ENCODE measurements at regions not wholly inside any gene's neighbourhood (a gene's known extent, or its start where the extent isn't known, plus 50 kb on each side); places are given as distances from the start of the nearest gene placed in this dataset.

DNA sequence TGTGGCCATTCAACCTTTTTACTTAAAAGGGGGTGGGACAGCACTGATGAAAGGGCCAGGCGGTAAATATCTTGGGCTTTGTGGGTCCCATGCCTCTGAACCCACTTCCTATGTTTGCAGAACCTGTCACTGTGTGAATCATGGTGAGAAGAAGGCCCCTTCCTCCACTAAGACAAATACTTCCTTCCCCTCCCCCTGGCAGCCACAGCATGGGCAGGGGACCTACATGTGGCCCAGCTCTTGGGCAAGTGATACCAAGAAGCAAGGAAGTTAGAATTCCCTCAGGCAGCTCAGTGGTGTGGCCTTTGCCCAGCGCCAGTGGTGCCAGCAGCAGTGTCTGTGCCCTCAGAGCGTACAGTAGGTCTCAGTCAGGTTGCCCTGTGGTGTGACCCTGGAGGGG, 168.6 kb downstream of the TRIM33 start:
- in situ Hi-C loops (cut with HindIII; ENCODE audit: low pct_unique_long_range_greater_than_20kb, low sequenced_read_pairs), result no loop called here
- peak in 1 of 2 experiments; percentile 13 for DNase-seq (ENCODE audit: low read depth in 1 of 2, low spot score in 1 of 2)
- no peak for TF ChIP-seq JUND (IDR thresholded peaks at IDR 0.05; ENCODE audit: low read depth)

- in situ Hi-C loops (cut with HindIII; ENCODE audit: low pct_unique_long_range_greater_than_20kb, low sequenced_read_pairs), result no loop called here
- peak in 1 of 2 experiments; percentile 69 for DNase-seq (ENCODE audit: low read depth in 1 of 2, low spot score in 1 of 2)
Observed at GRCh38 chr1:114341856-114342255, 169.1 kb downstream of the TRIM33 start.

GRCh38 chr1:114341299-114341698, 169.7 kb downstream of the TRIM33 start:
- no peak for TF ChIP-seq JUND (IDR thresholded peaks at IDR 0.05; ENCODE audit: low read depth)
- DNase-seq (ENCODE audit: low read depth in 1 of 2, low spot score in 1 of 2), result no peak

More at GRCh38 chr1:114341856-114342255, 169.1 kb downstream of the TRIM33 start:
- TF ChIP-seq JUND (IDR thresholded peaks at IDR 0.05; ENCODE audit: low read depth), result no peak

GRCh38 chr1:114340892-114341291, 170.1 kb downstream of the TRIM33 start:
- no peak for TF ChIP-seq JUND (IDR thresholded peaks at IDR 0.05; ENCODE audit: low read depth)
- no peak for DNase-seq (ENCODE audit: low read depth in 1 of 2, low spot score in 1 of 2)
- in situ Hi-C loops (cut with HindIII; ENCODE audit: low pct_unique_long_range_greater_than_20kb, low sequenced_read_pairs), result no loop called here

More at GRCh38 chr1:114341299-114341698, 169.7 kb downstream of the TRIM33 start:
- in situ Hi-C loops (cut with HindIII; ENCODE audit: low pct_unique_long_range_greater_than_20kb, low sequenced_read_pairs), result no loop called here

GRCh38 chr1:114339379-114339778, 171.6 kb downstream of the TRIM33 start:
- in situ Hi-C loops (cut with HindIII; ENCODE audit: low pct_unique_long_range_greater_than_20kb, low sequenced_read_pairs), result no loop called here
- no peak for TF ChIP-seq JUND (IDR thresholded peaks at IDR 0.05; ENCODE audit: low read depth)
- no peak for DNase-seq (ENCODE audit: low read depth in 1 of 2, low spot score in 1 of 2)

- in situ Hi-C loops (cut with HindIII; ENCODE audit: low pct_unique_long_range_greater_than_20kb, low sequenced_read_pairs), result no loop called here
- no peak for DNase-seq (ENCODE audit: low read depth in 1 of 2, low spot score in 1 of 2)
- TF ChIP-seq JUND (IDR thresholded peaks at IDR 0.05; ENCODE audit: low read depth), result no peak
Observed at GRCh38 chr1:114338191-114338890, 172.7 kb downstream of the TRIM33 start.

GRCh38 chr1:114337417-114337816, 173.6 kb downstream of the TRIM33 start:
- TF ChIP-seq JUND (IDR thresholded peaks at IDR 0.05; ENCODE audit: low read depth), result no peak
- in situ Hi-C loops (cut with HindIII; ENCODE audit: low pct_unique_long_range_greater_than_20kb, low sequenced_read_pairs), result no loop called here
- DNase-seq (ENCODE audit: low read depth in 1 of 2, low spot score in 1 of 2), result no peak

DNA sequence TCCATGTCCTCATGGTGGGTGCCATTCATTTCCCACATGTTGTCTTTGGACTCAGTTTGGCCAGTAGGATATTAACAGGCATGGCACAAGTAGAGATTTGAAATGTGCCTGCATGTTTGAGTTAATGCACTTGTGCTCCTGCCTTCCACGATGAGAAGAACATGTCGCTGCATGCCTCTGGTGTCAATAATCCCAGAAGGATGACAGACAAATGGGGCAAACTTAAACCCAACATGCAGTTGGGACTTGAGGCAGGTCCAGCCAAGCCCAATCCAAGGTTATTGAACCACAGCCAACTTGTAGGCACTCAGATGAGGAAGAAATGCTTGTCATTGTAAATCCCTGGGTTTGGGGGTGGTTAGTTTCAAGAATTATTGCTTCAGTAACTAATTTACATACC, 174.6 kb downstream of the TRIM33 start:
- TF ChIP-seq JUND (IDR thresholded peaks at IDR 0.05; ENCODE audit: low read depth), result no peak
- DNase-seq (ENCODE audit: low read depth in 1 of 2, low spot score in 1 of 2), result no peak
- in situ Hi-C loops (cut with HindIII; ENCODE audit: low pct_unique_long_range_greater_than_20kb, low sequenced_read_pairs), result no loop called here

DNA sequence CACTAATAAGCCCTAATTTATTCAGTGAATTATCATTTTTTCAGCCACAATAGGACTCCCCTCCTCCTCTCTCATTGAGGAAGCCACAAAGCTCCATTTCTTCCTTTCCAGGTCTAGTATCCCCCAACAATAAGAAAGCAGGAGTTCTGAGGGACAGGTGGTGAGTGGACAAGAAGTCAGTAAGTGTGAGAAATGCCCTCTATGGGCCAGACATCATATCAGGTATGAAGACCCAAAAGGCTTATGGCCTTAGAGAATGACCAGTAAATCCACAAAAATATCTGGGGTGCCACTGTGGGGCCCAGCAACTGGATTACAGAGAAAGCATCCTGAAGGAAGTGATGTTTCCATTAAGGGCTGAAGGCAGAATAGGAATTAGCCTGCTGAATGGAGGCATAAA, 175.7 kb downstream of the TRIM33 start:
- no peak for TF ChIP-seq JUND (IDR thresholded peaks at IDR 0.05; ENCODE audit: low read depth)
- no peak for DNase-seq (ENCODE audit: low read depth in 1 of 2, low spot score in 1 of 2)
- in situ Hi-C loops (cut with HindIII; ENCODE audit: low pct_unique_long_range_greater_than_20kb, low sequenced_read_pairs), result no loop called here

DNA sequence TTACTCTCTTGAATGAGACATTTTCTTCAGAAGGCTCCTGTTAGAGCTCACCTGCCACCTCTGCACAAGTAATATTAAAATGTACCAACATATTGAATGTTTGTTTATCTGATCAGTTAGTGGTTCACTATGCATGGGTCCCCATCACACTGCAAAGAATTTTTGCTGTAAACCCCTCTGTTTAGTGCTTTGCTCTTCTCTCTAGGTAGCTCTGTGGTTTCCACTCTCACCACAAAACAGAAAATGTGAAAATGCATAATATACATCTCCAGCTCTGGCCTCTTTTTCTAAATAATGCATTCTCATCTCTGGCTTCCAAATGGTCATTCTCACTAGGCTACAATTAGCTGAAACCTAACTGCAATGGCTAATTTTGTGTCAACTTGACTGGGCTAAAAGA, 176.7 kb downstream of the TRIM33 start:
- in situ Hi-C loops (cut with HindIII; ENCODE audit: low pct_unique_long_range_greater_than_20kb, low sequenced_read_pairs), result no loop called here
- TF ChIP-seq JUND (IDR thresholded peaks at IDR 0.05; ENCODE audit: low read depth), result no peak
- DNase-seq (ENCODE audit: low read depth in 1 of 2, low spot score in 1 of 2), result no peak

DNA sequence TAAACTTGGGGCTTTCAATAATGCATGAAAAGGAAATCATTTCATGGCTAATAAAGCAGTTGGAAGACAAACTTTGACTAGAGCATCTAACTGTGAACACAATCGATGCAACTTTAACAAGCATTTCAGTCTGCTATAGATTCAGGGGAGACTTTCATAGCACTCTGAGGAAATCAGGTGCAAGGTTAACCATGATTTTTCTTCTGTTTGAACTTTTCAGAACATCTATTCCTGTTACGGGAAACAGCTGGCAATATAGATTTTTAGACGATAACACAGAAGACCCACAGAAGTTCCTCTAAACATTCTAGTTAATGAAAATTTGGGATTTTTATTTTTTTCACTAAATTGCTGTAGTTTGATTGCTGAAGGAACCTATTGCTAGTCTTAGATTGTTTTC, 177.3 kb downstream of the TRIM33 start:
- in situ Hi-C loops (cut with HindIII; ENCODE audit: low pct_unique_long_range_greater_than_20kb, low sequenced_read_pairs), result no loop called here
- DNase-seq (ENCODE audit: low read depth in 1 of 2, low spot score in 1 of 2), result no peak
- TF ChIP-seq JUND (IDR thresholded peaks at IDR 0.05; ENCODE audit: low read depth), result no peak

DNA sequence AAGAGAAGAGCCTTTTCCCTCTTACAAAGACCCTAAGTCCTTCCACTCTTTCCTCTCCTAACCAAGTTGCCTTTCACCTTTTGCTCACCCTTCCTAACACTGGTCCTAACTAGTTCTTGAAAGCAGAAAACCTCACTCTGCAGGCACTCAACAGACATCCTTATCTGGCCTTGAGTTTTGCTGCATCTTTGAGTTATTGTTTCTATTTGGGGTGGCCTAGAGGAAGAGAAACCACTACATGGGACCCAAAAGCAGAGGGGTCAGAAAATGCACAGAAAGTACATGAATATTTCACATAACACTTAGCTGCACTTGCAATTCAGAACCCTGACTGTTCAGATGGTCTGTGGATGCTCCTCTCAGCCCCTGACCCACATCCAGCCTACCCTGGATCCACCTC, 178.3 kb upstream of the SYT6 start:
- in situ Hi-C loops (cut with HindIII; ENCODE audit: low pct_unique_long_range_greater_than_20kb, low sequenced_read_pairs), result no loop called here
- DNase-seq (ENCODE audit: low read depth in 1 of 2, low spot score in 1 of 2), result no peak
- TF ChIP-seq JUND (IDR thresholded peaks at IDR 0.05; ENCODE audit: low read depth), result no peak

DNA sequence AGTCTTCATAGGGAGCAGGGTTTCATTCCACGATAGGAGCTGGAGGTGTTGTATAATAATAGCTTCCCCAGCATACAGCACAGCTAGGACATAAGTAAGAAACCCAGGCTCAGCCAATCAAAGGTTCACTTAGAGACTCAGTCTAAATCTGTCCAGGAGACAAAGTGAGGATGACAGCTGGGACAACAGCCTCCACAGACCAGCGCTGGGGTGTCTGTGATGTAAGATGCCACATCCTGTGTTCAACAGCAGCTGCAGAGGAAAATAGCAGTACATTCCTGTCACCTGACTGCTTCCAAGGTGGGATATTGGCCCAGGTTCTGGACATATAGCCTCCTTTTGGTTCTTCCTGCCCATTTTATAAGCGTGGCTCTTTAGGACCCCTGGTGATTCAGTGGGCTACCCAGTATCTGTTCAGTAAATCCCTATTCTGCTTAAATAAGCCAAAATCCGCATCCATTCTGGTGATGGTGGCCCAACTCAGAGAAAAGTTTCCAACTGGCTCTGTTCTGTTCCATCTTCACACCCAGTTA, 176.8 kb upstream of the SYT6 start:
- no peak for TF ChIP-seq JUND (IDR thresholded peaks at IDR 0.05; ENCODE audit: low read depth)
- in situ Hi-C loops (cut with HindIII; ENCODE audit: low pct_unique_long_range_greater_than_20kb, low sequenced_read_pairs), result no loop called here
- no peak for DNase-seq (ENCODE audit: low read depth in 1 of 2, low spot score in 1 of 2)

All from T47D (cell line).